Cerebellar cortex (tissue), 1 donor: ENCODE measurements at regions not wholly inside any gene's neighbourhood (a gene's known extent, or its start where the extent isn't known, plus 50 kb on each side); places are given as distances from the start of the nearest gene placed in this dataset.

ENCODE experiments used
- DNase-seq: peaks from one replicate; pipeline ENCODE4 v3.0.0-alpha.2; 2015; ENCODE audit warnings: low spot score

DNA sequence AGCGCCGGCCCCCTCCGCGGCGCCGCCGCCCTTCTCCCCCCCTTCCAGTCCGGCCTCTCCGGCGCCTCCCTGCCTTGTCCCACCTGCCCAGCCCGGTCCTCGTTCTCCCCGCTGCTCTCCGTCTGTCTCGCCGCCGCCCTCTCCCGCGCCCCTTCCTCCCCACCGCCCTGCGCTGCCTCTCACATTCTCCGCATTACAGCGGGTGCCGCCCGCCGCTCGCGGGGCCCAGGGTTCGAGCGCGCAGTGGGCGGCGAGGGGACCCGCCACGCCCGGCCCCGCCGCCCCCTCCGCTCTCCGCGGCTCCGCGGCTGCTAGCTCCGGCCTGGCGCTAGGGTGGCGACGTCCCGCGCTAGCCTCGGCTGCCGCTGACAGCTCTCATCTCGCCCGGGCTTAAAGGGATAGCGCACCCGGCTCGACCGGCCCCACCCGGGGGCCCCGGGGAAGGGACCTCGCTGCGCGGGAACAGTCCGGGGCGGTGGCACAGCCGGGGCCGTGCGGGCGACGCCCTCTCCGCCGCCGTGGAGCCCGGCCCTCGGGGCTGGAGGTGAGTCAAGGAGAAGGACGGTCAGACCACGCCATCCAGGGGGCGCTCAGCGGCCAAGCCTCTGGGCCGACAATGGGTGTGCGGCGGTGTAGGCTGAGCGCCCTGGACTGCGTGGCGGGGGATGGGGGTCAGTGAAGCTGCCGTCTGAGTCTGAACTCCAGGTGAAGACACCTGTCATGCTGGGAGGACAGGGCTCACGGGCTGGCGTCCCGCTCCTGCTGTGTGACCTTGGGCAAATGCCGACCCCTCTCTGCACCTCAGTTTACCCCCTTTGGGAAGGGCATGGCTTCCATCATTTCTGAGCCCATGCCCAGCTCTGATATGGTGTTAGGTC lies 187.4 kb upstream of the LINGO1 start:
- peak; percentile 56 for DNase-seq

DNA sequence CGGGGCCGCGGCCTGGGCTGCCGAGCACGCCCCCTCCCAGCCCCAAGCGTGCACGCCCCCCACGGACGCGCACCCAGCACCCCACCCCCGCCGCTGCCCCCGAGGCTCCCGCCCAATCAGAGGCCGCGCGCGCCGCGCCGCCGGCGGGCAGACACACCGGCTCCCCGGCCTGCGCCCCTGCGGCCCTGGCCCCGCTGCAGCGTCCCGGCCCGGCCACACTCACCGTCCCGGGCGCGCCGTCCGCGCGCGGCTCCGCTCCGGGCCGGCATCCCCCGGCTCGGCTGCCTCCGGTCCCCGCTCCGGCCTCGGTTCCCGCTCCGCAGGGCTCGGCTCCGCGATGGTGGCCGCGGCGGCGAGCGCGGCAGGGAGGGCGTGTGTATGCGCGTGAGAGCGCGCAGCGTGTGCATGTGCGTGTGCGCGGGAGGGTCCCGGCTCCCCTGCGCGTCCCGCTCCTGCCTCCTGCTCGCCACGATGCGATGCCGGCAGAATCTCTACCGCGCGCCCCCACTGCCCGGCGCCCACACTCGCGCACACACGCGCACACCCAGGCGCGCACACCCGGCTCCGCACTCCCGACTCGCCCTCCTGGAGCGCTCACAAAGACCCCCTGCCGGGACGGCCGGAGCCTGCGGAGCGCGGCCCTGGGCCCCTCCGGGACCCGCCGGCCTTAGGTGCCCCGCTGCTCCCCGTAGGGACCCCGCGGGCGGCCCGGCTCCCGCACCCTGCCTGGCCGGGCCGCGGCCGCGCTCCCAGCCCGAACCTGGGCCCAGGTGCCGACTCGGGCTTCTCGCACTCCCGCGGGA lies 186.5 kb upstream of the LINGO1 start:
- DNase-seq: no peak

DNA sequence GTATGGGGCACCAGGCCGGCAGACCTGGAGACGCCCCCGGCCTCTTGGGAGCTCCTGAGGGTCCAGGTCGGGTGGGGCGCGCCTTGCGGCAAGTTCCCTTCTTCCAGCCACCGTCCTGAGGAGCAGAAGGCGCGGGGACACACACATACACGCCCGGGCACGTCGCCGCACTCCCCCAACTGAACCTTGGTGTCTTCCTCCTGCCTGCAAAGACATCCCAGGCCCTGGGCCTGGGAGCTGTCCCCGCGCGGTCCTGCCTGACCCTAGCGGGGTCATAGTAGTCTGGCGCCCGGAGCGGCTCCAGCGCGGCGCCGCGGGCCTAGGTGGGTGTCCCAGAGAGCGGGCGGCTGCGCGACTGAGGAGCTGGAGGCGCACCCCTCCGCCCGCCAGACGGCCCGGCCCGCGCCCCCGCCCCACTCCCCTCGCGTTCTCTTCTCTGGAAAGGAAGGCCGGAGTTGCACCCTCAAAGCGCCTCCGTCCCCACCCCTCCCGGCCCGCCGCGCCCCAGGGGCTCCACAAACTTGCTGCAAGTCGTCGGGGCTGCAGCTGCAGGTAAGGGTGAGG lies 185.9 kb upstream of the LINGO1 start:
- no peak for DNase-seq

DNA sequence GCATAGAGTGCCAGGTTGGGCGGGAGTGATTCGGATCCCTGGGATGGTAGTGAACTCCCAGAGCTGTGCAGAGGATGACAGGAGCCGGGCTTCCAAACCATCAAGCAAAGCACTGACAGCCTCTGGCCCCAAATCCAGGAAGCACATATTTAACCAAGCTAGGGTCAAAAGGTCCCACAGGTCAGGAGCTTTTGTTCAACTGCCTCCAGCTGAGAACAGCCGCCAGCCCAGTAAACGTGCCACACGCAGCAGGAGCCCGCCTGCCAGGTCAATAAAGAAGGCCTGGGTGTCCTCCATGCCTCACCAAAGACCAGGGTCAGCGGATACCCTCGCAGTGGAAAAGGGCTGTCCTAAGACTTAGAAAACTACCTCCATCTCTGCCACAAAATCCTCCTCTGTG lies 184.7 kb upstream of the LINGO1 start:
- no peak for DNase-seq

- no peak for DNase-seq
Measured at GRCh38 chr15:77816983-77817382, 184.3 kb upstream of the LINGO1 start.

DNA sequence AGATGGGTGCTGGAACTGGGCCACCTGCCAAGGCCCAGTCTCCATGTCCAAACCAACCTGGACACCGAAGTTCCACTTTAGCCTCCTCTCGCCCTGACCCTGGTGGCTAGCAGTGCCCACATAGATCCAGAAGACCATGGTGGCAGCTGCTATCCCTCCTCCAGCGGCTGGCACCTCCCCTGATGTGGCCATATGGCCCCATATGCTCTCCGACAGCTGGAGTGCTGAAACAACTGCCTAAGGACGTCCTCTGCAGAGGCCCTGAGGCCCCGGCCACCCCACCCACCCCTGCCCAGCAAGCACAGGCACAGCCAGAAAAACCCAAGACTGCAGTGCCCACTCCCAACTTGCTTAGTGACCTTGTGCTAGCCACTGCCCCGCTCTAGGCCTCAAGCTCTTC lies 182.3 kb upstream of the LINGO1 start:
- DNase-seq: no peak

GRCh38 chr15:77812664-77813063 lies 180.0 kb upstream of the LINGO1 start:
- DNase-seq: no peak

GRCh38 chr15:77811270-77811669 lies 178.6 kb upstream of the LINGO1 start:
- DNase-seq: no peak

DNA sequence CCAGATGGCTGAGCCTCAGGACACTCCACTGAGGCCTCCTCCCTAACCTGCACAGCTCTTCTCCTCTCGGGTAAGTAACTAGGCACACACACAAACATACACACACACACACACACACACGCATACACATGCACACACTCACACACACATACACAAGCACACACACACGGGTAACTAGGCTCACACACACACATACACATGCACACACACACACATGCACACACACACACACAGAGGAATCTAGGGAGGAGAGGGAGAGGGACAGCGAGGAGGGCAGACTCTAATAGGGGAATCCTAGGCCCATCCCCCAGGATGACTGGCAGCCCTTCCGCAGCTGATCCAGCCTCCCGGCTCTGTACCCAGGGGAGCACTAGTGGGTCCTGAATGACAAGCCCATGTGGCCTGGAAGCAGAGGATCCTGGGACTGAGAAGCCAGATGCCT lies 177.4 kb upstream of the LINGO1 start:
- no peak for DNase-seq

DNA sequence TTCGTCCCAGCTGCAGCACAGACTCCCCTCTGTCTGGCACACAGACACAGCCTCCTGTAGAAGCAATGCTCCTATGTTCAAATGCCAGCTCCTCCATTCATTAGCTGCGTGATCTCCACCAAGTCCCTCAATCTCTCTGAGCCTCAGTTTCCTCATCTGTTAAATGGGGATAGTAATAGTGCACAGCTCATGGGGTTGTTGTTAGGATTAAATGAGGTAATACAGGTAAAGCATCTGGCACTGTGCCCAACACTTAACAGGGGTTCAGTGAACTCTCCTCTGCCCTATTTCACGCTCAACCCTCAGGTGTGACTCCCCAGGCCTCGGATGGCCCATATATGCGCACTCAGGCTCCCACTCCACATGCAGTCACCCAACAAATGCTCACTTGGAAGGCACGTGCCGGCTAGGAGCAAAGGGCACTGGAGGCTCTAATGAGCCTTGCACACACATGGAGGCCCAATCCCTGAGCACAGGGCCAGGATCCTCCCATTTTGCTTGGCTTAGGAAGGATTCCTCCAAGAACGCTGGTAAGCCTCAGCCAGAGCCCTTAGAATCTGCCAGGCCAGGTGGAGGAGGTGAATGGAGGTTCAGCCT lies 176.0 kb upstream of the LINGO1 start:
- no peak for DNase-seq

- DNase-seq: peak; percentile 45
Measured at GRCh38 chr15:77808075-77808474, 175.4 kb upstream of the LINGO1 start.

DNA sequence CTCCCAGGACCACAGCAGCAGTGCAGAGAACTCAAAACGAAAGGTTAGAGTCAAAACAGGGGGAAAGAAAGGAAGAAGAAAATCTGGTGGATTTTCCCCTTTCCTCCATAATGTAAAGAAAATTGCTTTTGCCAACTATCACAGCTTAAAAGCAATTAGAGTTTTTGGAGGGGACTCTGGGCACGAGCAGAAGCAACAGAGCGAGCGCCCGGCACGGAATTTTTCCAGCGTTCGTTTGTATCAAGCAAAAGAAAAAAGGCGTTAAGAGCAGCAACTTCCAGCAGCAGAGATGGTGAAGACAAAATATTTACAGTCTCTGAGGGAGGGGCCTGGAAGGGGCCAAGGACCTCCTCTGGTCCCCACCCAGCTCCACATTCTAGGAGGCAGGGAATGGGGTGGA lies 174.9 kb upstream of the LINGO1 start:
- no peak for DNase-seq

DNA sequence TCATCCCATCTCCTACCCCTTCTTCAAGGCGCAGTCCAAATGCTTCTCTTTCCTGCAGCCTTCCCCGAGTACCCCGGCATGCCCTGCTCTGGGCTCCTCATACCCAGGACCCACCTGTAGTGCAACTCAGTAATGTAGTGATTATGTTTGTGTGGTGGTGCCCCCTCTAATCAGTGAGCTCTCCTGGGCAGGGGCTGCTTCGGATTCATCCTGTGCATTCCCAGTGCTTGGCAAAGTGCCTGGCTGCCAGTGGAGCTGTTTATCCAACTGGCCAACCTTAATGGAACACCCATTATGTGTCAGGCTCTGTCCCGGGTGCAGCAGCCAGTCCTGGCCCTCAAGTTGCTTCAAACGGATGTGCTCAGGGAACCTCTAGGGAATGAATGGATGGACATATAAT lies 174.4 kb upstream of the LINGO1 start:
- DNase-seq: no peak

DNA sequence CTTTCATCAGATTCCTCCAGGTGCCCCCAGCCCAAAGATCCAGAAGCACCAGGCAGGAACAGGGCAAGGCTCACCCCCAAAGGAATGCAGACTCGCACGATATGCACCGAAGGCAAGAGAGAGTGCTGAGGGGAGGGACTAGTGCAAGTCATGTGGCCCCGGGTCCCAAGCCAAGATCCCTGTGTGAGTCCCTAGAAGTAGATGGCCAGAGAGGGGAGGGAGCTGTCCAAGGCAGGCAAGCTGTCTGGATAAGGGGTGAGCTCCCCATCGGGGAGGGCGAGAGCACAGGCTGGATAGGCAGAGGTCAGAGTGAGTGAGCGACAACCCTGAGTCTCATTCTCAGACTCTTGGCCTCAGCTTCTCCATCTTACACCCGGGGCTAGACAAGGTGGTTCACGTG lies 171.5 kb upstream of the LINGO1 start:
- DNase-seq: no peak

DNA sequence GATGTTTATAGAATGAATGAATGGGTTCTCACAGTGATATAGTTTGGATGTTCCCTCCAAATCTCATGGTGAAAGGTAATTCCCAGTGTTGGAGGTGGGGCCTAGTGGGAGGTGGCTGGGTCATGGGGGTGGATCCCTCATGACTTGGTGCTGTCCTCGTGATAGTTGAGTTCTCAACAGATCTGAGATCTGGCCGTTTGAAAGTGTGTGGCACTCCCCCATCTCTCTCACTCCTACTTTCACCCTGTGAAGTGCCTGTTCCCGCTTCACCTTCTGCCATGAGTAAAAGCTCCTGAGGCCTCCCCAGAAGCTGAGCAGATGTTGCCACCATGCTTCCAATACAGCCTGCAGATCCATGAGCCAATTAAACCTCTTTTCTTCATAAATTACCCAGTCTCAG lies 170.8 kb upstream of the LINGO1 start:
- no peak for DNase-seq

DNA sequence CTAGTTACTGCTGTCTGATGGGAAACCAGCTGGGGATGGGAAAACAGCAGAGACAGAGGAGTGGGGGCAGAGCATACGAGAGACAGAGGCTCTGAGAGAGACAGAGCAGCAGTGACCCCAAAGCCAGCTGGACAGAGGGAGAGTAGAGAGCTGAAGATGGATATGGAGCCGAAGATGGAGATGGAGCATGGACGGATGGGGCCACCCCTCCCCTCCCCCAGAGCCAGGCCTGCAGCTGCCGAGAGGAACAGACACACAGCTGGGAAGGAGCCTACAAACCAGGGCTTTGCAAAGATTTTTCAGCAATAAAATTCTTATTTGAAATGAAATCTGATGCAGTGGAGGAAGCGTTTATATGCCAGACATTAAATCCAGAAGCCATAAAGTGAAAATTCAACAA lies 167.6 kb upstream of the LINGO1 start:
- DNase-seq: no peak

DNA sequence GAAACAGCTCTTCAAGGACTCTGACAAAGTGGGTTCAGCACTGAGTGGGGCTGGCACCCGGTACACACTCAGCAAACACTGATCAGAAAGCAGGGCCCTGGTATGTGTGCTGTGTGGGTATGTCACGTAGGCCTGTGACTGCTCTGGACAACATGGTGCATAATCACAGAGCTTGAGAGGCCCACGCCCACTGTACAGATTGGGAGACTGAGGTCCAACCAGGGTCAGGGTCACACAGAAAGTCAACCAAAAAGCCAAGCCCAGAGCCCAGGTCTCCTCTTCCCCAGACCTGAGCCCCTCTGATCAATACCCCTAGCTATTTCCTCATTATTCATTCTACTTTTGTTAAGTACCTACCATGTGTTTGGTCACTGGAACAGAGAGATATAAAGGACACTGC lies 166.1 kb upstream of the LINGO1 start:
- no peak for DNase-seq

GRCh38 chr15:77798151-77798835 lies 165.6 kb upstream of the LINGO1 start:
- peak; percentile 86 for DNase-seq

DNA sequence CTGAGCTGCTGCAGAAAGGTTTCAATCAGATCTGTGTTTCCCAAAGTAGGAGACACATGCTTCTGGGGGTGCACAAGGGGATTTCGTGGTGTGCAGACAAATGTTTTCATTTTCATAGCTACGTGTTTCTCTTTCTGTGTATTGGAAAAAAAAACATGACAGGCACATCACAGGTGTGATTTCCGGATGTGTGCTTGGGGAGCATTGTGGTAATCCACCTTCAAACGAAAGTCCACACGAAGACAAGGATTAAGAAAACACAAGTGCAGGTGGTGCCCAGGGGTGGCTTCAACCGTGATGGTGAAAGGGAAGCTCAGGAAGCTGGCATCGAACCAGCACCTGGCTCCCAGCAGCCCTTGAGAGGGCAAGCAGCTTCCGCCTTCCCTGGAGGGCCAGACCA lies 164.6 kb upstream of the LINGO1 start:
- no peak for DNase-seq

DNA sequence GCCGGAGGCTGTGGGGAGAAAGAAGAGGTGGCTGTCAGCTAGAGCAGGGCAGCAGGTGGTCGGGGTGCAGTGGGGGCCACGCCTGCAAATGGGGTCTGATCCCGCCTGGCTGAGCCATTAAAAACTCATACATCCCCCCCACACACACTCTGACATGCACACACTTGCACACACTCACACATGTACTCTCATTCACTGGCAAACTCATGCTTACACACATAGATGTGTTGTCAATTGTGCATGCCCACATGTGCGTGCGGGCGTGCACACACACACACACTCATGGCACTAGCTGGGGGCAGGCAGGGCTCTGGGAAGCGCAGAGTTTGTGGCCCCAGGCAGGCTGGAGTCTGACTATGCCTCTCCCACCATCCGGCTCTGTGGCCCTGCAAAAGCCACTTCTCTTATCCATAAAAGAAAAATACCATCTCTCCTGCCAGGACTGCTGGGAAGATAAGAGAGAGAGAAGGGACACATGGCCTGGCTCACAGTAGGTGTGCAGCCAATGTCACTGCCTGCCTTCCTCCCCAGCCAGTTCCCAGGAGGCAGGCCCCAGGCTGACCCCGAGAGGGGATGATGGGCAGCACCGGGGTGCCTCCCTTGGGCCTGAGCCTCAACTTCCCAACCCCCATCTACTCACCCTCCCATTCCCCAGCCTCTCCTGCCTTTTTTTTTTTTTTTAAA lies 163.5 kb upstream of the LINGO1 start:
- DNase-seq: no peak

- DNase-seq: no peak
Measured at GRCh38 chr15:77795446-77795845, 162.7 kb upstream of the LINGO1 start.
